ENCODE measurements at regions not wholly inside any gene's neighbourhood (a gene's known extent, or its start where the extent isn't known, plus 50 kb on each side); places are given as distances from the start of the nearest gene placed in this dataset.

DNA sequence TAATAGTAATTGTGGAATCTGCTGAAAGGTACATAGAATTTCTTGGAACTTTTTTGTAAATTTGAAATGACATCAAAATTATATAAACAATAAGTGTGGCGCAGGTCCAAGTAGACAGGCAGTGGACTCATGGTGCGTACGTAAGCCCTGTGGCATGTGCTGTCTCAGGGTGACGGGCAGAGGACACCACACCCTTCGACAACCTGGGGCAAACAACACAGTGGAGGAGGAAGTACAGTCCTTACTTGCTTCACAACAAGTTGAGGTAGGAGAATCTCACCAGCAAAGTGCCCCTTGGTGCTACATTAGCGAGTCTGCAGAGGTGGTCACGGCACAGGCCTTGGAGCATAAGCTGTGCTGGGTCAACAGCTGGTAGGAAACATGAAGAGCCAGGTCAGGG is 180.9 kb downstream of the AEBP2 start:
- TF ChIP-seq, protein P1, sequence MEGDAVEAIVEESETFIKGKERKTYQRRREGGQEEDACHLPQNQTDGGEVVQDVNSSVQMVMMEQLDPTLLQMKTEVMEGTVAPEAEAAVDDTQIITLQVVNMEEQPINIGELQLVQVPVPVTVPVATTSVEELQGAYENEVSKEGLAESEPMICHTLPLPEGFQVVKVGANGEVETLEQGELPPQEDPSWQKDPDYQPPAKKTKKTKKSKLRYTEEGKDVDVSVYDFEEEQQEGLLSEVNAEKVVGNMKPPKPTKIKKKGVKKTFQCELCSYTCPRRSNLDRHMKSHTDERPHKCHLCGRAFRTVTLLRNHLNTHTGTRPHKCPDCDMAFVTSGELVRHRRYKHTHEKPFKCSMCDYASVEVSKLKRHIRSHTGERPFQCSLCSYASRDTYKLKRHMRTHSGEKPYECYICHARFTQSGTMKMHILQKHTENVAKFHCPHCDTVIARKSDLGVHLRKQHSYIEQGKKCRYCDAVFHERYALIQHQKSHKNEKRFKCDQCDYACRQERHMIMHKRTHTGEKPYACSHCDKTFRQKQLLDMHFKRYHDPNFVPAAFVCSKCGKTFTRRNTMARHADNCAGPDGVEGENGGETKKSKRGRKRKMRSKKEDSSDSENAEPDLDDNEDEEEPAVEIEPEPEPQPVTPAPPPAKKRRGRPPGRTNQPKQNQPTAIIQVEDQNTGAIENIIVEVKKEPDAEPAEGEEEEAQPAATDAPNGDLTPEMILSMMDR (IDR thresholded peaks at IDR 0.05): no peak
- TF ChIP-seq POLR2A (IDR thresholded peaks at IDR 0.05): no peak

All from Peyer's patch (tissue), 4 donors.